Adipocyte (in vitro differentiated cells): ENCODE measurements at regions not wholly inside any gene's neighbourhood (a gene's known extent, or its start where the extent isn't known, plus 50 kb on each side); places are given as distances from the start of the nearest gene placed in this dataset.
A peak's percentile ranks its signal among the peaks of the same experiment; 100 is the strongest.

ENCODE experiments used
- DNase-seq: peaks from one replicate; pipeline ENCODE4 v3.0.0-alpha.2; 2015; ENCODE audit warnings: low read depth
- H3K27me3 ChIP-seq: replicated peaks from 2 replicates; pipeline ENCODE4 v1.7.0; 2013; ENCODE audit warnings: mild to moderate bottlenecking, low read length, moderate library complexity; ENCODE audit not compliant: control insufficient read depth, insufficient read depth
- H3K36me3 ChIP-seq: 2 replicates; pipeline ENCODE4 v1.7.0; 2013; ENCODE audit warnings: low read length, mild to moderate bottlenecking, moderate library complexity; ENCODE audit not compliant: control insufficient read depth, insufficient read depth, severe bottlenecking
- H3K4me1 ChIP-seq: 2 replicates; pipeline ENCODE4 v1.7.0; 2013; ENCODE audit warnings: mild to moderate bottlenecking, low read length, moderate library complexity; ENCODE audit not compliant: control insufficient read depth, insufficient read depth
- H3K4me3 ChIP-seq: 2 replicates; pipeline ENCODE4 v1.7.0; 2013; ENCODE audit warnings: mild to moderate bottlenecking, low read length, moderate library complexity
- H3K9ac ChIP-seq: 2 replicates; pipeline ENCODE4 v1.7.0; 2013; ENCODE audit warnings: mild to moderate bottlenecking, low read length, moderate library complexity
- H3K9me3 ChIP-seq: 2 replicates; pipeline ENCODE4 v1.7.0; 2013; ENCODE audit warnings: mild to moderate bottlenecking, low read length, moderate library complexity; ENCODE audit not compliant: control insufficient read depth

- peak overlapping the region; percentile 45 for H3K4me3 ChIP-seq
- H3K27me3 ChIP-seq: no peaks in the 10 kb centered on the region
- peaks cover 21% of the 10 kb centered on the region for H3K9me3 ChIP-seq
- H3K4me1 ChIP-seq: peaks cover 29% of the 10 kb centered on the region
- H3K36me3 ChIP-seq: no peaks in the 10 kb centered on the region
- peak; percentile 91 for DNase-seq
- peak overlapping the region; percentile 49 for H3K9ac ChIP-seq
Measured at GRCh38 chr6:71468841-71469700, 180.5 kb downstream of the OGFRL1 start.

DNA sequence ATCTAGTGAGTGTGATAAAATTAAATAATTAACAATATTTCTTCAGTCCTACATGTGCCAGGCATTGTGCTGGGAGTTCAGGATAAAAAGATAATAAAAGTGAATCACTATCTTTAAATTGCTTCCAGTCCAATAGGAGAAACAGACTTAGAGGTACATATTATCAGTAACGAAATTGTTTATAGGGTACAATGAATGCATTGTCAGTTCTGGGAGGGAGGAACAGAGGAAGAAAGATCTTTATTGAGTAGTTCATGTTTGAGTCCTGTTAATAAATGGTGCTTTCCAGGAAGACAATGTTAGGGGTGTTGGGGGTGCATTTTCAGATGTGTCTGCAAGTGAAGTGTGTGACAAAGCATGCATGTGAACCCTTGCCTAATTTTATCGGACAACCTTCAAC, 183.1 kb downstream of the OGFRL1 start:
- Histone ChIP-seq H3K4me3 (no peak overlapping the region), H3K27me3 (no peaks in the 10 kb centered on the region), H3K9me3 (no peaks in the 10 kb centered on the region), H3K36me3 (no peaks in the 10 kb centered on the region), H3K9ac (no peak overlapping the region), H3K4me1 (peaks cover 52% of the 10 kb centered on the region)
- DNase-seq: no peak

GRCh38 chr6:71473926-71474325, 185.3 kb downstream of the OGFRL1 start:
- Histone ChIP-seq H3K4me1 (peaks cover 64% of the 10 kb centered on the region), H3K9me3 (no peaks in the 10 kb centered on the region), H3K9ac (peak overlapping the region; percentile 59), H3K4me3 (no peak overlapping the region), H3K36me3 (no peaks in the 10 kb centered on the region), H3K27me3 (no peaks in the 10 kb centered on the region)
- peak; percentile 74 for DNase-seq

DNA sequence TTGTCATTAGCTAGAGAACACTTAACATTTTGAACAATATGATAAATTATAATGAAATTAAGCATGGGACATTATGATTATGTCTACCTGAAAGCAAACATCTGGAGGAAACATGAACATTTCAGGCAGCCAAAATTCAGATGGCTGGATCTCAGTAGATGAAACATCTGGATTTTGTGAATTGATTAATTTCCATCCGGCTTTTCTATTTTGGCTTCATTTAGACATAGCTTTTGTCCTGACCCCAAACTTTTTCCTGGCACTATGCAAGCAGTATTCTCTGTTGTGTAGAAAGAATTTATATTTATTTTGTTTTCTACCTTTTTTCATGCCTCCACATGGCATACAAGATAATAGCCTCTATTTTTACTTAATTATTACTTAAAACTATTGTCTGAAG, 186.3 kb downstream of the OGFRL1 start:
- Histone ChIP-seq H3K36me3 (no peaks in the 10 kb centered on the region), H3K27me3 (no peaks in the 10 kb centered on the region), H3K4me3 (no peak overlapping the region), H3K4me1 (peaks cover 66% of the 10 kb centered on the region), H3K9ac (no peak overlapping the region), H3K9me3 (no peaks in the 10 kb centered on the region)
- DNase-seq: no peak

DNA sequence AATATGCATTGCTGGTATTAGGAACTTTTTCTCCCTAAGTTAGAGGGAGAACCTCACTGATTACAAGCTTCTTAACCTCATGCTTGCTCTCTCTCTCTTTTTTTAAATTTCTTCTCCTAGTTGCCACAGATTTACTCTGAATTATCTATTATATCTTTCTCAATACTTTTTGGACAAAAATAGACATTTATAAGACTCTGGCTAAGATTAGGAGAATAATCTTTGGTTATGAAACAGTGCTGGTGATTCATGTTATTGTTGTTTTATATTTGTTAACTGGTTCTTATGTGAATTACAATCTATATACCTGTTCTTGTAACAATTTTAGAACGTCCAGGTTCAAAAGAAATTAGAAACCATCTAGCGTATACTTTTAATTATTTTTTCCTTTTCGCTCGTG, 187.8 kb downstream of the OGFRL1 start:
- H3K9ac ChIP-seq: peak overlapping the region; percentile 56
- no peaks in the 10 kb centered on the region for H3K36me3 ChIP-seq
- peak; percentile 42 for DNase-seq
- H3K9me3 ChIP-seq: no peaks in the 10 kb centered on the region
- no peaks in the 10 kb centered on the region for H3K27me3 ChIP-seq
- peaks cover 78% of the 10 kb centered on the region for H3K4me1 ChIP-seq
- H3K4me3 ChIP-seq: peak overlapping the region; percentile 19

- Histone ChIP-seq H3K4me1 (peaks cover 83% of the 10 kb centered on the region), H3K9ac (peak overlapping the region; percentile 30), H3K4me3 (peak overlapping the region; percentile 11), H3K36me3 (no peaks in the 10 kb centered on the region), H3K9me3 (no peaks in the 10 kb centered on the region), H3K27me3 (no peaks in the 10 kb centered on the region)
- DNase-seq: no peak
Measured at GRCh38 chr6:71476872-71477271, 188.3 kb downstream of the OGFRL1 start.

DNA sequence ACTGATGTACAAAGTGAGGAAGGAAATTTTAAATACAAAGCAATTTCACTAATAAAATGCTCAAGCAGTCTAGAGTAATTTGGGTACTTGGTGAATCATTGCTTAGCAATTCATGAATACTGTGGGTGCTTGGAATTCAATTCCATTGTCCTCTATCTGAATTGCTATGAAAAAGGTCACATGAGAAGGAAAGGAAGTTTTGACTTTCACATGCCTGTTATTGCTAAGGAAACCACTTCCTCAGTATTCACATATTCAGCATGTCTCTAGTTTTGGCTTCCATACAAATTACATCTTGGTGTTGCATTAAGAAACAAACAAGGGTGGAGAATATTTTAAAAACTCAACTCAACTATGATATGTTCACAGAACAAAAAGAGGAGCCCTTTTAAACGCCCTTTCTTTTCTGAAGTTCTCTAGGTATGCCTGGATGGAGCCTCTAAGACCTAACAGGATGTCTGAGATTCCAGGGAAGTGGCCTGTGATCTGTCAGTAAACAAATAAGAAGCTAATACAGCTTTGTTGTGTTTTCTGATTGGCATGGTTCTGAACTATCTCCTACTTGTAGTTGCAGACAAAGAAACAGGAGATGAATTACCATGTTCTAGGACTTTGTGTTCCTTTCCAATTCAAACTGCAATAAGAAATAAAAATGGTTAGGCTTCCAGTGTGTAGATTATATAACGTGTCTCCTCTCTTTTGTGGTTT, 190.4 kb downstream of the OGFRL1 start:
- H3K4me1 ChIP-seq: peaks cover 83% of the 10 kb centered on the region
- H3K4me3 ChIP-seq: peak overlapping the region; percentile 63
- peak; percentile 89 for DNase-seq
- no peaks in the 10 kb centered on the region for H3K27me3 ChIP-seq
- H3K36me3 ChIP-seq: no peaks in the 10 kb centered on the region
- no peaks in the 10 kb centered on the region for H3K9me3 ChIP-seq
- H3K9ac ChIP-seq: peak overlapping the region; percentile 72

DNA sequence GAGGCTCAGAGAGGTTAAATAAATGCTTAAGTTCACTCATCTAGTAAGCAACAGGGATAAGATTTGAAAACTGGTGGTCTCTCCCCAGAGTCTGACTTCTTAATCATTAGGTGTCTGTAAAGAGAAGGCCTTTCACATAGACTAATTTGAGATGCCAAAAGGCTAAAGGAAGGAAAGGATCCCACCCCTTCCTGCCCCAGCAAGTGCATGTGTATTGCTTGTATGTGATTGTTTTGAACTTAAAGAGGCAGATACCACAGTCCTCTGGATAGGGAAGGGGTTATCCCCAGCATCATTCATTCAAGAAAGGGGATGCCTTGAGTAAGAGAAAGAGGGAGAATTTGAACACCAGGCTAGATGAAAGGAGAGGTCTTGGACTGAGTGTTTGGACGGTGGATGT, 192.0 kb downstream of the OGFRL1 start:
- no peak for DNase-seq
- H3K36me3 ChIP-seq: no peaks in the 10 kb centered on the region
- no peaks in the 10 kb centered on the region for H3K27me3 ChIP-seq
- no peak overlapping the region for H3K9ac ChIP-seq
- H3K9me3 ChIP-seq: no peaks in the 10 kb centered on the region
- H3K4me3 ChIP-seq: no peak overlapping the region
- H3K4me1 ChIP-seq: peaks cover 70% of the 10 kb centered on the region

DNA sequence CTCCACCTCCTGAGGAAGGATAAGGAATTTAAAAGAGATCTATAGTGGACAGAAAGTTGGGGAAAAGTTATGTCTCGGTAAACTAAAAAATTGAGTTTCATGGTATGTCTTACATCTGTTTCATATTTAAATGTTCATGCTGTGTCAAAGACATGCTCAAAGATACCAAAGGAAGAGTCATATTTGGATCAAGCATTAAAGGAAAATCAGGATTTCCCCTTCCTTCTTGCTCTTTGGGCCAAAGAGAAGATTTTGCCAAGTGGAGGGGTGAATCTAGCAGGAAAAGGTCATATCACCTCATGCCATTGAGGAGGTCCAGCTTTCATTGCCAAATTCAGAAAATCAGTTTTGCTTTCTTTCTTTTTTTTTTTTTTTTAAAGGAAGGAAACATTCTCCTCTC, 192.4 kb downstream of the OGFRL1 start:
- Histone ChIP-seq H3K9me3 (no peaks in the 10 kb centered on the region), H3K4me1 (peaks cover 66% of the 10 kb centered on the region), H3K9ac (no peak overlapping the region), H3K4me3 (no peak overlapping the region), H3K27me3 (no peaks in the 10 kb centered on the region), H3K36me3 (no peaks in the 10 kb centered on the region)
- peak; percentile 27 for DNase-seq

DNA sequence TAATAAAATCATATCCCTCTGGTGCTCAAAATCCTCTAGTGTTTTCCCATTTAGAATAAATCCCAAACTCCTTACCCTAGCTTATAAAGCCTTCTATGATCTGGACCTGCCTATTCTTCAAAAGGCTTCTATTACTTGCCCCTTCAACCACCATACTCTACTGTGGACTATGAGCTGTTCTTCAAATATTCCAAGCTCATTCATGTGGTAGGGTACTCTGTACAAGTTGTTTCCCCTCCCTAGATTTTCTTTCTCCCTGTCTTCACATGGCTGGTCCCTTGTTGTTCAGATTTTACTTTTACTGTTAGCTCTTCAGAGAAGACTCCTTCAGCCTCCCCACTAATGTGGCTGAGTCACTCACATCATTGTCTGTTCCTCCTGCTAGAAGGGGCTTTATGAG, 193.2 kb downstream of the OGFRL1 start:
- Histone ChIP-seq H3K4me3 (no peak overlapping the region), H3K9ac (no peak overlapping the region), H3K27me3 (no peaks in the 10 kb centered on the region), H3K4me1 (peaks cover 58% of the 10 kb centered on the region), H3K9me3 (no peaks in the 10 kb centered on the region), H3K36me3 (no peaks in the 10 kb centered on the region)
- no peak for DNase-seq

DNA sequence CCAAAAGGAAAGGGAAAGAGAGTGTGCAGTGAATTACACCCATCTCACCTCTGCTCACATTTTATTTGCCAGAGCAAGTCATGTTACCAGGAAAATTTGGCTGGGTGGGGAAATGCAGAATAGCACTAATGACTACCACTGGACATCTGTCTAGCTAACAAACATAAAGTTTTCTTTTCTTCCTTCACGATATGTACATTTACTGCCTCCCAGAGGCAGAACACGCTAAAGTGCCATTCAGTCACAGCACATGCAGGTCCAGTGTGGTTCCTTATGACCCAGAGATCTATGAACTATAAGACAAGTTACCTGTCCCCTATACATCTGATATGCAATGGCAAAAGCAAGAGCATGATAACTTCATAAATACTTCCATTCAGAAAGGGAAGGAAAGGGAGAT, 194.1 kb downstream of the OGFRL1 start:
- Histone ChIP-seq H3K27me3 (no peaks in the 10 kb centered on the region), H3K9me3 (no peaks in the 10 kb centered on the region), H3K36me3 (no peaks in the 10 kb centered on the region), H3K4me3 (no peak overlapping the region), H3K4me1 (peaks cover 49% of the 10 kb centered on the region), H3K9ac (no peak overlapping the region)
- DNase-seq: peak; percentile 47
